HG02884 (cell line): ENCODE measurements at regions not wholly inside any gene's neighbourhood (a gene's known extent, or its start where the extent isn't known, plus 50 kb on each side); places are given as distances from the start of the nearest gene placed in this dataset.

Experiments used
- ATAC-seq: cut with Tn5 transposase; IDR thresholded peaks from one replicate; pipeline ENCODE4 v1.9.1; 2021; ENCODE audit warnings: mild to moderate bottlenecking, moderate library complexity; ENCODE audit not compliant: unreplicated experiment

DNA sequence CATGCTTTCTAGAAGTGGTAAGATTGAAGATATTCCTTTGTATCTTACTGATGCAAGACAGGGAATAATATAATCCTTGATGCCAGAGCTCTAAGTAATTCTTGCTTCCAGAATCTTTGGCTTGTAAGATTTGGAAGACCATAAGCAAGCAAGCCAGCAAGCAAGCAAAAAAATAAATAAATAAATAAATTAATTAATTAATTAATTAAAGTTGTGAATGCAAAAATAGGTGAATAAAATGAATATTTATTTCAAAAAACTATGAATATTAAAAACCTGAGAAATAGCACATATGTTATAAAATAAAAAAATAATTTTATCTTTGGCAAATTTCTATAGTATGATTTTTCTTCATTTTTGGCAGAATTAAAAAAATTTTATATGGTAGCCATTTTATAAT, 750.2 kb upstream of the ARRDC4 start:
- ATAC-seq: no peak

DNA sequence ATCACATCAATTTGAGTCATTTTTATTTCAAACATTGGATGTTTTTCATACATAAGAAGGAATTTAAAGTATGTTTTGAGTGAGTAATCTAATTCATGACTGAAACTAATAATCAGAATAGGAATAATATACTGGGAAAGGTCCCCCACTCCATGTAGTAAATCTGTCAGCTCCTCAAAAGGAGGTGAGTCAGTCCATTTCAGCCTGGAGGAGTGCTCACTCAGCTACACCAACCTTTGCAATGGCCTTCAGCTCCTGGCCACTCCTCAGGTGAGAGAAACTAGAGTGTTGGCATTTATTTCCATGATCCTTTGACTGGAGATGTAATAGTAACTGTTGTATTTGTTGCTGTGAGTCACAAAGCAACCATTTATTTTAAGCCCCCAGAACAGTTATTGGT, 744.9 kb upstream of the ARRDC4 start:
- no peak for ATAC-seq

DNA sequence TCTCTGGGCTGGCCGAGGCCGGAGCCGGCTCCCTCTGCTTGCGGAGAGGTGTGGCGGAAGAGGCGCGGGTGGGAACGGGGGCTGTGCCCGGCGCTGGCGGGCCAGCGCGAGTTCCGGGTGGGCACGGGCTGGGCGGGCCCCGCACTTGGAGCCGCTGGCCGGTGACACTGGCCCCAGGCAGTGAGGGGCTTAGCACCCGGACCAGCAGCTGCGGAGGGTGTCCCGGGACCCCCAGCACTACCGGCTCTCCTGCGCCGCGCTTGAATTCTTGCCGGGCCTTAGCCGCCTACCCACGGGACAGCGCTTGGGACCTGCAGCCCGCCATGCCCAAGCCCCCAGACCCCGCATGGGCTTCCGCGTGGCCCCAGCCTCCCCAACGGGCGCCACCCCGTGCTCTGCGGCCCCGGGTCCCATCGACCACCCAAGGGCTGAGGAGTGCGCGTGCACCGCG, 736.3 kb upstream of the ARRDC4 start:
- ATAC-seq: no peak

DNA sequence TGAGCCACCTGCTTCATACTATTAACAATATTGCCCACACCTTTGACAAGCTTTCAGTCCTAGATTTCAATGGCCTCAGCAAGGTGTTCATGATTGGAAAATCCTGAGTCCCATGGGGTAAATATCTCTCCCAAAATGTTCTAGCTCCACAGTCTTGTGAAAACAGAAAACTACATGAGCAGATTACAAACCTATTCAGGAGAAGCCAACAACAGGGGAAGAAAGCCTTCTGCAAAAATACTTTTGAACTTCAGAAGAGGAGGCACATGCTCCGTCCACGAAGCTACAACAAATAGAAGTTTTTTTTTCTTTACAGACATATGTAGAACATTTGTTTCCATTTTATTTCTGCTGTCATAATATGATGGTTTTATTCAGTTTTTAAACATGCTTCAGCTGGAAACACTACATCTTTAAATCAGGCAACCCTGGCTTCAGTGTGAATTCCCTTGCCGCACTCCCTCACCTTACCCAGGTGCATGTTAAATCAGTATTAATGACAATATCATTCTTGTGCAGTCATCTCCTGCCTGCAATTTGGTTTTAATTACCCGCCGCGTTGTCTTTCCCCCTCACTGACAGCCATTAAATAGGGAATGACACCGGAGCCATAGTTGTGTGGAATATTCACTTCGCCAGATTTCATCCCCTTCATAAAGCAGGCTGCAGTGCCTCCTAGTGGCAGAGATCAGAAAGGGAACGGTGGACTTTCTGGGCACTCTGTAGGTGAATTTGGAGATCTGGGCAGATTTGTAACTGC, 725.5 kb upstream of the ARRDC4 start:
- no peak for ATAC-seq

DNA sequence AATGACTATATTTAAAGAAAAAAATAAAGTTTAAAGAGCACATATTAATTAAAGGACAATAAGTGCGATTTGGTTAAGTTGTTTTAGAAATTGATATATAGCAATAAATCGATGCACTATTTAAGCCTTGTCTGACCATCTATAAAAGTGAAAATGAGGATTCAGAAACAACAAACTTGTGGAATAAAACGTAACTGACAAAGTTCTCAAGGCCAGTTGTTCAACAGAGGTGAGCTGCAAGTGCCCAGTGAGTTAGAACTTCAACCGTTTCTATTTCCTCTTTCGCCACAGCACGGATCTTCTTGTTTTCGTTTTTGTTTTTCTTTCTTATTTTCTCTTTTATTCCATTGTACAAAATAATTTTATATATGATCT, 724.9 kb upstream of the ARRDC4 start:
- ATAC-seq: no peak

DNA sequence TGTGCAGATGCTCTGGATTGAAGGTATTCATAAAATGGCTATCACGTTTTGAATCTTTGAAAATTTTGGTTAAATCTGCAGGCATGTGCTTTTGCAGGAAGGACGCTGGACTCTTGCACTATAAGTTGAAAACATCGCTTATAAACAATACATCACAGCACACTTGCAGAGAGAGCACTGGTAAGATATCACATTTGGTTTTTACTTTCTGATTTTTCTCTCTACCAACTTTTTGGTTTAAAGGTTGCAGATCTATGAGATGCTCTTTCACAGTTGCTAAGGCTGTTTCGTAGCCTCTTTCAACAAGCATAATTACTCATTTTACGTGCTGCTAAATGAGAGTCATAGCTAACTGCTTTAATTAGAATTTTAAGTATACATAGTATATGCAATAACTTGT, 724.4 kb upstream of the ARRDC4 start:
- no peak for ATAC-seq

DNA sequence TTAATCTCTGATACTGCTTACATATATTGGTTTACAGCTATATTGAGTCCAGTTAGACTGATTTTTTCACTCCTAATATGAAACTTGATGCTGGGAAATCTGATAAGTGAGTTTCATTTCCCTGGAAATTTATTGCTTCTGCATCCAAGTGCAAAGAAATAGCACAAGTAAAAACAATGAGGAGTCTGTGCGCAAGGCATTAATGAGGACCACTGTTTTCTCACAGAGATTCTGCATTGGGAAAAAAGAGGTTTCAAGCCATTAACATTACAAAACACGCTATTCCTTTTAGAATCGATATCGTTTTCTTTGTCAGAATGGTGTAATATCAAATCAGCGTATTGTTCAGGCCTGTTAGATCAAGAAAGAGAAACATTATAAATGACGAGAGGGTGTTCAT, 723.3 kb upstream of the ARRDC4 start:
- no peak for ATAC-seq

DNA sequence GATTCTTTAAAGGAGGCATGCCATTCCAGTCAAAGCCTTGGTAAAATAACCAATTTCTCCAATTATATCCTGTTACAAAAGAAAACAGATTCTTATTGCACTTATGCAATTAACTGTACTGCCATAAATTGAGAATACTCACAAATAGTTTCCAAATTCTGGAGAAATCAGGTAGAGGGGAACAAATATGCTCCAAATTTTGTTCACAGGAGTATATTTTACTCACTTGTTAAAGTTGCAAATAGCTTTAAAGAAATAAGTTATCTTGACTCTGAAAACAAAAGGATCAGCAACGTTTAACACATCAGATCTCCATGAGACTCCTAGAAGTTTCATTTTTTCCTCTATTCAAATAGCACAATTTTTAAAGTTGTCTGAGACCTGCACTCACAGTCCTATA, 712.1 kb upstream of the ARRDC4 start:
- no peak for ATAC-seq

DNA sequence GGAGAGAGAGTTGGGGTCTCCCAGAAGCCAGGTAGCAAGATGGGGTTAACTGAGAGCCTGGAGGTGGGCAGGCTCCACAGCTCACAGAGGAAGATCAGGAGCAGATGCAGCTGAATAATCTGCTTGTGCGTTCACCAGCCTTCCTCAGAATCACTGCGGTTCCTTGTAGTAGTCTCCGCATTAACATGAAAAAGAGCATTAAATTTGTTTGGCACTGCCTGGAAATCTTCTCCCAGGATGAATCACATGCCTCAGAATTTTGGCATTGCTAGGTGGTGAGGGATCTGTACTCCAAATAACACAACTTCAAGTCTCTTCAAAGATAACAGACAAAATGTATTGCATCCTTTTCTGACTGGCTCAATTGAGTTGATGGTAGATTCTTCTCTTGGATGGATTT, 700.6 kb upstream of the ARRDC4 start:
- ATAC-seq: no peak

DNA sequence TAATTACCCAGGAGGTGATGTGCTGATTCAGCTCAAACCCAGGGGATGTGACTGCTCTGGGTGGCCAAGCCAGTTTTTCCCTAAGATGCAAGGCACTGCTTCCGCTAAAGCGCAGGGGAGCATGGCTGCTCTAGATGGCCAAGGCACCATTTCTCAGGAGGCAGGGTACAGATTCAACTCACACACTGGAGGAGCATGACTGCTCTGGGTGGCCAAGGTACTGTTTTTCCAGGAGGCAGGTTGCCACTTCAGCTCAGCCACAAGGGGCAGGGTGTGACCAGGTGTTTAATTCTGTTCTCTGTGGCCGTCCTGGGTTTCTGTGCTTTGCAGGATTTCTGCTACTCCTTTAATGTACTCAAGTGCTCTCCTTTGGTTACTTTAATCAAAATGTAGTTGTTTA, 659.3 kb upstream of the ARRDC4 start:
- no peak for ATAC-seq

DNA sequence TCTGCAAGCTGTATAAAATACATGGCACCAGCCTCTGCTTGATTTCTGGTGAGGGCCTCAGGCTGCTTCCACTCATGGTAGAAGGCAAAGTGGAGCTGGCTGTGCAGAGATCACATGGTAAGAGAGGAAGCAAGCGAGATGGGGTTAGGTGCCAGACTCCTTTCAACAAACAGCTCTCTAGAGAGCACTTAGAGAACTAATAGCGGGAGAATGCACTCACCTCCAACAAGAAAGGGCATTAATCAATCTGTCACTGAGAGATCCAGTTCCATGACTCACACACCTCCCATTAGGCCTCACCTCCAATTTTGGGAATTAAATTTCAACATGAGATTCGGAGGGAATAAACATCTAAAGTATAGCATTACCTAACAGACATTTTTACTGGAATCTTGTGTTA, 644.1 kb upstream of the ARRDC4 start:
- no peak for ATAC-seq

DNA sequence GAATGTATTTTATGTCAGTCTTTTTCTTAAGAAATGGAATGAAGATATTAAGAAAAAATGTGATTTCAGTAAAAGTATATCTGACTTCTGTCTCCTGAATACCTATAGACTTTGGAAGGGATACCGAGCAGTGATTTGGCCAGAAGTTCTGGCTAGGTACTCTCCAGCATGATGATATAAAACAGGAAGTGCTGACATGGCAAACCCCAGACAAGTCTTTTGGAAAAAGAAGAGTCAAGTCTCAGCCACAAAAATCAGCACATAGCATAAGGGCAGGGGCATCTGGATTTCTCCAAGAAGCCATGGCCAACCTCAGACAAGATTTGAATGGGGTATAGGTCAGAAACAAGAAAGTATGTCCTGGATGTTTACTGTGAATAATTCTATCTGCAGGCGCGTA, 643.3 kb upstream of the ARRDC4 start:
- no peak for ATAC-seq

DNA sequence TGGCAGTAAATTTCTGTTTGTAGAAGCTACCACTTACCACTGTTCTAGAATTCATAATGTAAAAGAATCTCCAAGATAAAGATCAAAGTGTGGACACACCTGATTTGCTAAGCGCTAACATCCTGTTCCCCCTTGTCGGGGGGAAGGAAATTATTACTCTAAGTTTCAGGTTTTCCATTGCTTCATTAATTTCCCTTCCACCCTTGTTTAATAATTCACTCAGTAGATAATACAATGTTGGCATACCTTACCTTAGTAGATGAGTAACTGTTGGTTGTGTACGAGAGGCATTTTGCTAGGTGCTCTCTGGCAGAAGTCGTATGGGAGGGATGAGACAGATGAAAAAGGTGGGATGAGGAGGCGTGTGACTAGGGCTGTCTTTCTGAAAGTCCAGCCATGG, 641.2 kb upstream of the ARRDC4 start:
- ATAC-seq: no peak

DNA sequence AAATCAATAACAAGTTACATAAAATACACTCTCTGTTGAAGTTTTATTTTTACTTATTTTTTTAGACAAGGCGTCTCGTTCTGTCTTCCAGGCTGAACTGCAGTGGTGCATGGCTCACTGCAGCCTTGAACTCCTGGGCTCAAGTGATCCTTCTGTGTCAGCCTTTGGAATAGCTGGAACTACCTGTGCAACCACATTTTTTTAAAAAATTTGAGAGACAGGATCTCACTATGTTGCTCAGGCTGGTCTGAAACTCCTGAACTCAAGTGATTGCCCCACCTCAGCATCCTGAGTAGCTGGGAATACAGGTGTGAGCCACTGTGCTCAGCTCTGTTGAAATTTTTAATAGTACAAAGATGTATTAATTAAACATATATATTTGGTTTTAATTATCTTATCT, 614.3 kb upstream of the ARRDC4 start:
- no peak for ATAC-seq

DNA sequence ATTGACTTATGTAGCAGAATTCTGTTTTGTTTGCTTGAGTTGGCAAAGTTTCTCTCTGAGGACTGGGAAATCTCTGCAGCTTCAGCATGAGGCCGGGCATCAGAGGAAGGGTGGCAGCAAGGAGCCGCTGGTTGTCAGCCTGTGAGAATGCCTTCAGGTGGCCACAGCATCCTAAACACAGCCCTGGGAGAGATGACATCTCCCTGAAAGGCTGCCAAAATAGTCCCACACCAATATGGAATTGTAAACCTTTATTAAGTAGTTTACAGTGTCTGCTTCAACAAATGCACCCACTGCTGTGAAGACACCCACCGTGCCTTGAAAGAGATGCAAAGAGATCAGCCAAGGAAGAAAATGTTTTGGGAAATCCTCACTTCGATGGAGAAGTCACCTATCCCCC, 609.7 kb upstream of the ARRDC4 start:
- no peak for ATAC-seq

DNA sequence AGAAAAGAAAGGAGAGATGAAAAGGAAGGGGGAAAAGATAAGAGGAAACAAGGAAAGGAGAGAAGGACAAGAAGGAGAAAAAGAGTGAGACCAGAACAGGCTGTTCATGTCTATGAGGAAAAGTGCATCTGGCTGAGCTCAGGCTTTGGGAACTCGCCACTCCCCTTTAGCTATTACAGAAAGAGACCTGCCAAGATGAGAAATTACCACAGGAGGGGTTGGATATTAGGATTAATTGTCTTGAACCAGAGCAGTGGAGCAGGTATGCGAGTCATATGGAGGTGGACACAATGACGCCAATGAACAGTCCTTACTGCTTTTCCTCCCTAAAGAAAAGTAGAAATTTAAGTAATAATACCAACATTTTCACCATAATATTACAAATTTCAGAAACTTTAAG, 577.0 kb upstream of the ARRDC4 start:
- ATAC-seq: no peak

DNA sequence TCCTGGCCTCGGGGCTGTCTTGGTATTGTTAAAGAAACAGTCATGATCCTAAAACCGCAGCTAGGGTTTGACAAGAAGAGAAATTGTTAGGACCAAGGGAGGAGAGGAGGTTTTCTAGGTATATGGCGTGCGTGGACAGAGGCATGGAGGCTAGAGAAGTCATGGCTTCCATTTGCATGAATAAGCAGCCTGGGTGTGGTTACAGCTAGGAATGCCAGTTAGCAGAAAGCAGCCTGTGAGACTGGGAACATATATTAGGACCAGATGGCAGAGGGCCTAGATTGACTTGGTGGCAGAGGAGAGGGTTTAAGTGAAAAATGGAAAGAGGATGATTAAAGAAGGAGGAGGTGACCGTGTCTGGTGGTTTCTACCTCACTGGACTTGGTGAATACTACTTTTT, 573.6 kb upstream of the ARRDC4 start:
- no peak for ATAC-seq

DNA sequence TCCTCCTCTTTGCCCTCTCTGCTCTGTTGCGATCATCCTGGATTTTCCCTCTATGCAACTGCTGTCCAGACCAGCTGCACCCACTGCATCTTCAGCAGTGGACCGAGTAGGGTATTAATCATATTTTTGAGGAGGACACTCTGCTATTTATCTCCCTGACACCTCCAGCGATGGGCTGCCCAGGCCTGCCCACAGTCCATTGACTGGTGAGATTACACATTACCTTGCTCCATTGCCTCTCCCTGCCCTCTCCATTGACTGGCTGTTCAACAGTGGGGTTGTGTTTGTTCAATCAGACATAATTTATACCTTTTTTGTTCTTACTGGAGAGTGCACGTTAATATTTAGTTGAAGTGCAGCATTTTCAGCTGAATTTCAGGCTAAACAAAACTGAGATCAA, 559.3 kb upstream of the ARRDC4 start:
- no peak for ATAC-seq

DNA sequence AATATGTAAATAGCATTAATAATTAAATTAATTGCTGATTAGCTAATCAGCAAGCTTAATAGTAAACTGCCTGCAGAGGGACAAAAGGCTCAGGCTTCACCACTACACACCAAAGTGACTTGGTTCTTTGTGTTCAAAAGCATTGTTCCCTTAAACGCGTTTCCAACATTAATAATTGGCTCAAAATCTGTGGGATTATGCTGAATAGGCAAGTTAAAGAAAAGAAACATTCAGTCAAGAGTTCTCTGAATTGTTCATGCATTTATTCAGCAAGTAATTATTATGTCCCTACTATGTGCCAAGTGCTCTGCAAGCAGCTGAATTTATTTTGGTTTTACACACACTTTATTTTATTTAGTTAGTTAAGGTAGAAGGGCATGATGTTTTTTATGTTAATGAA, 558.5 kb upstream of the ARRDC4 start:
- no peak for ATAC-seq

DNA sequence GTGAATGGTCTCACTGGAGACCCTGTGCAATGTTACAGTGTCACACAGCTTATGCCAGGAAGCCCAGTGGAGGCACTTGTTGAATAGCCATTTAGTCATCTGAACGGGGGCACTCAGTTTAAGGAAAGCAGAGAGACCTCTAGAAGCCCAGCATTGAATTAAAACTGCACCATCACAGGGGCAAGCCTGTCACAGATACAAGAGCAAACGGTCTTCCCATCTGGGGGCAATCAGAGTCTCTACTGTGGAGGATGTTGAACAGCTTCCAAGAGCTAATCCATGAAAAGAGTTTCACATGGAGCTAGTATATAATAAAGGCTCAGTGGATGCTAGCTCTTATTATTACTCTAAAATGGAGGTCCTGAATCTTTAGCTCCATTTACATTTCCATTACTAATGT, 553.7 kb upstream of the ARRDC4 start:
- ATAC-seq: no peak

DNA sequence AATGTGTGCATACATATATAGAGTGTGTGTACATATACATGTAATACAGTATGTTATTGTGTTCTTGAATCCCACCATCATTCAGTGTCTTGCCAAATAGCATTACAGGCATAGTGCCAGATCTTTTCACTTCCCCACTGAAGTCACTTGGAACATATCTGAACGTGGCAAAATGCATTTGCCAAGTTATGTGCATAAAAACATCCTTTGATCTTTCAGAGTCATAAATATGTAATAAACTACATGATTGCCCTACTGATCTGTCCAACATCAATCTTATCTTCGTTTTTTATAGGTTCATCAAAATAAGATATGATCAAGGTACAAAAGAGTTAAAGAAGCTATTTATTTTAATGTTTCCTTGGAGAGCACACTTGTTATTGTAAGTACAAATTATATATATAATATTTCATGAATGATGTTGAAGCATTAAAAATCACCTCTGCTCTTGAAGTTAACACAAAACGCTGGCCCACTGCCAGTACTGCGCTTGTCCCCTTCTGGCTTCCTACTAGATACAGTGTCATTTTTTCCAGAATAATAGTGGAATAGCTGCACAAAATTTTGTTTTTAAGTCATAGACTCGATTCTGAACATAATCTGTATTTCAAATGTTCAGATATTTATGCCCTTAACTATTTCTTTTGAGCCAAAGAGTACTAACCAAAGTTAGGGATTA, 549.5 kb upstream of the ARRDC4 start:
- no peak for ATAC-seq

DNA sequence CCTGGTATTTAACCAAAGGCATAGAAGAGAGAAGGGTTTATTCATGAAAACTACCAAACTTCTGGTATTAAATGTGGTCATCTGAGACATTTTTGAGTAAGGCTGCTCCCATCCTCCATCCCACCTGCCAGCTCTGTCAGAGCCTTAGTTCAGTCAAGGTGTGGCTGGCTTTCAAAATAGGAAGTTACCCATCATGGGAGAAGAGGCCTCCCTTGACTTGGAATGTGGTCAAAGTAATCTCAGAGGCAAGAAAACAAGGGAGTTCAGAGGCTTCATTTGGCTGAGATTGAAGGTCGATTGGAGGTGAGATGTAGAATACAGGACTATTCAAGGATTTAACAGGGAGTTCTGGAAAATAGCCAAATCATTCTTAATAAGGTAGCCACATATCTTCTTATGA, 540.4 kb upstream of the ARRDC4 start:
- no peak for ATAC-seq

DNA sequence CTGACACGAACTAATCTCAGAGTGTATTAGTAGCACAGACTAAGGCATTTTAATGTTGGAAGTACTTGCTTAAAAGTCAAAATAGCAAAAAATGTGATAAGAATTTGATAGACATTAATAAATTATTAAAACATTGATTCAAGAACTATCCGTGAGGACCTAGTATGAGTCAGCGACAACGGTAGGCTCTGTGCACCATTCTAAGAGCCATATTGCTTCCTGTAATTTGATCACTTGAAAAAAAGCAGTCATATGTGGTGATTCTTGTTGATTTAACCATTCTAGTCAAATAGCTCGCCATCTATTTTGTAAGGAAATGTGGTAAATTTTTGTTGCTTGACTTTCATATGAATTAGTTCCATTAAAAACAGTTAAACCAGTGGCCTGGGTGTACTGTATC, 534.9 kb upstream of the ARRDC4 start:
- no peak for ATAC-seq
